ENCODE measurements at regions not wholly inside any gene's neighbourhood (a gene's known extent, or its start where the extent isn't known, plus 50 kb on each side); places are given as distances from the start of the nearest gene placed in this dataset.

DNA sequence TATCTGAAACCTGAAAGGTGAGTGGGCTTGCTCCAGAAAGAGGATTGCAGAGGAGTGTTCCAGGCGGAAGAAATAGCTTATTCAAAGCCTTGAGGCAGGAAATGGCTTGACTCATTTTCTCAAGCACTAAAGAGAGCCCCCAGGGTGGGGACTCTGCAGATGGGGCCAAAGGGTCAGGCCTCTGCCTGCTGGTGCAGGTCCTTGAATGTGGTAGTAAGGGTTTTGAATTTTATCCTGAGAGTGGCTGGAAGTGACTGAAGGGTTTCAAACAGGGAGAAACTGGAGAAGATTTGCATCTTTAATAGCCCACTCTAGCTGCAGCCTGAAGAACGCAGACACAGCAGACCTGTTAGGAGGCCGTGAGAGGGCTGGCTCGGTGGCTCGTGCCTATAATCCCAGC, 144.4 kb downstream of the CCT6B start:
- no peak overlapping the region for H3K27ac ChIP-seq (ENCODE audit: low read depth, low read length)
- DNase-seq (ENCODE audit: low read depth): no peak
- H4K20me1 ChIP-seq (ENCODE audit: insufficient read depth, low read length): no peaks in the 10 kb centered on the region
- no peaks in the 10 kb centered on the region for H3K79me2 ChIP-seq (ENCODE audit: insufficient read depth, low read length)
- no peaks in the 10 kb centered on the region for H3K9me3 Mint-ChIP-seq (ENCODE audit: unreplicated experiment)
- no peak overlapping the region for H3K27ac Mint-ChIP-seq (ENCODE audit: unreplicated experiment)
- no peaks in the 10 kb centered on the region for H3K36me3 Mint-ChIP-seq (ENCODE audit: low read depth, unreplicated experiment)
- no peak overlapping the region for H2AFZ ChIP-seq (ENCODE audit: low read depth, low read length)
- no peaks in the 10 kb centered on the region for H3K9me3 ChIP-seq (ENCODE audit: insufficient read depth, low read depth, low read length)
- no peaks in the 10 kb centered on the region for H3K36me3 ChIP-seq (ENCODE audit: insufficient read depth, low read length)
- H3K4me1 Mint-ChIP-seq (ENCODE audit: low read depth, unreplicated experiment): peaks cover 10% of the 10 kb centered on the region
- no peak overlapping the region for H3K4me3 Mint-ChIP-seq (ENCODE audit: unreplicated experiment)
- H3K4me2 ChIP-seq (ENCODE audit: low read length): no peak overlapping the region
- TF ChIP-seq EZH2 (IDR thresholded peaks at IDR 0.05; ENCODE audit: insufficient read depth, low read length): no peak
- TF ChIP-seq, protein P1, sequence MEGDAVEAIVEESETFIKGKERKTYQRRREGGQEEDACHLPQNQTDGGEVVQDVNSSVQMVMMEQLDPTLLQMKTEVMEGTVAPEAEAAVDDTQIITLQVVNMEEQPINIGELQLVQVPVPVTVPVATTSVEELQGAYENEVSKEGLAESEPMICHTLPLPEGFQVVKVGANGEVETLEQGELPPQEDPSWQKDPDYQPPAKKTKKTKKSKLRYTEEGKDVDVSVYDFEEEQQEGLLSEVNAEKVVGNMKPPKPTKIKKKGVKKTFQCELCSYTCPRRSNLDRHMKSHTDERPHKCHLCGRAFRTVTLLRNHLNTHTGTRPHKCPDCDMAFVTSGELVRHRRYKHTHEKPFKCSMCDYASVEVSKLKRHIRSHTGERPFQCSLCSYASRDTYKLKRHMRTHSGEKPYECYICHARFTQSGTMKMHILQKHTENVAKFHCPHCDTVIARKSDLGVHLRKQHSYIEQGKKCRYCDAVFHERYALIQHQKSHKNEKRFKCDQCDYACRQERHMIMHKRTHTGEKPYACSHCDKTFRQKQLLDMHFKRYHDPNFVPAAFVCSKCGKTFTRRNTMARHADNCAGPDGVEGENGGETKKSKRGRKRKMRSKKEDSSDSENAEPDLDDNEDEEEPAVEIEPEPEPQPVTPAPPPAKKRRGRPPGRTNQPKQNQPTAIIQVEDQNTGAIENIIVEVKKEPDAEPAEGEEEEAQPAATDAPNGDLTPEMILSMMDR (IDR thresholded peaks at IDR 0.05; ENCODE audit: insufficient read depth, low read depth, low read length): no peak
- H3K4me1 ChIP-seq (ENCODE audit: insufficient read depth, low read length): no peaks in the 10 kb centered on the region
- H3K27me3 Mint-ChIP-seq (ENCODE audit: low read depth, unreplicated experiment): peaks cover 62% of the 10 kb centered on the region
- H3K27me3 ChIP-seq (ENCODE audit: insufficient read depth, low read length): no peaks in the 10 kb centered on the region
- H3K4me3 ChIP-seq (ENCODE audit: insufficient read depth, low read depth, low read length): no peak overlapping the region
- FAIRE-seq: no peak
- H3K9ac ChIP-seq (ENCODE audit: low read length): no peak overlapping the region

DNA sequence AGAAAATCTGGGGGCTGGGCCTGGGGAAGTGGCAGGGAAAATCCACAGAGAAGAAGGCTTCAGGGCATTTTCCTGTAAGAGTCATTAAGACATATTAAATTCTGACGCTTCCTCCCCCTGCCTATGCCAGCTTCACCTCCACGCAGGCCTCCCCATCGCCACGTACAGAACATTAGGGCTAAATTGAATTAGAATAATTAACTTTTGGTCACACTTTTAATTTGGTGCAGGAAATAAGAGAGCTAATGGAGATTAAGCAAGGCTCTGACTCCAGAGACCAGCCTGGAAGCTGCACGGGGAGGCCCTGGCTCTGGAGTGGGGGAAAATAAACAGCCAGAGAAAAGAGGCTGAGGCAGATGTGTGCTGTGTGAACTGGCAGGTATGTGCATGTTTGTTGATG, 148.0 kb downstream of the CCT6B start:
- H3K4me1 Mint-ChIP-seq (ENCODE audit: low read depth, unreplicated experiment): peaks cover 5% of the 10 kb centered on the region
- H3K36me3 ChIP-seq (ENCODE audit: insufficient read depth, low read length): no peaks in the 10 kb centered on the region
- H3K27me3 Mint-ChIP-seq (ENCODE audit: low read depth, unreplicated experiment): peaks cover 62% of the 10 kb centered on the region
- H3K27ac Mint-ChIP-seq (ENCODE audit: unreplicated experiment): no peak overlapping the region
- H3K36me3 Mint-ChIP-seq (ENCODE audit: low read depth, unreplicated experiment): no peaks in the 10 kb centered on the region
- H3K9me3 Mint-ChIP-seq (ENCODE audit: unreplicated experiment): peaks cover 5% of the 10 kb centered on the region
- DNase-seq (ENCODE audit: low read depth) (no peak), FAIRE-seq (no peak)
- H3K27ac ChIP-seq (ENCODE audit: low read depth, low read length): no peak overlapping the region
- no peak overlapping the region for H2AFZ ChIP-seq (ENCODE audit: low read depth, low read length)
- no peak overlapping the region for H3K4me2 ChIP-seq (ENCODE audit: low read length)
- H3K4me3 ChIP-seq (ENCODE audit: insufficient read depth, low read depth, low read length): no peak overlapping the region
- H3K4me1 ChIP-seq (ENCODE audit: insufficient read depth, low read length): no peaks in the 10 kb centered on the region
- no peaks in the 10 kb centered on the region for H3K27me3 ChIP-seq (ENCODE audit: insufficient read depth, low read length)
- no peaks in the 10 kb centered on the region for H4K20me1 ChIP-seq (ENCODE audit: insufficient read depth, low read length)
- no peak overlapping the region for H3K9ac ChIP-seq (ENCODE audit: low read length)
- no peak overlapping the region for H3K4me3 Mint-ChIP-seq (ENCODE audit: unreplicated experiment)
- no peaks in the 10 kb centered on the region for H3K79me2 ChIP-seq (ENCODE audit: insufficient read depth, low read length)
- TF ChIP-seq, protein P1 (IDR thresholded peaks at IDR 0.05; ENCODE audit: insufficient read depth, low read depth, low read length): no peak
- no peak for TF ChIP-seq EZH2 (IDR thresholded peaks at IDR 0.05; ENCODE audit: insufficient read depth, low read length)
- no peaks in the 10 kb centered on the region for H3K9me3 ChIP-seq (ENCODE audit: insufficient read depth, low read depth, low read length)

DNA sequence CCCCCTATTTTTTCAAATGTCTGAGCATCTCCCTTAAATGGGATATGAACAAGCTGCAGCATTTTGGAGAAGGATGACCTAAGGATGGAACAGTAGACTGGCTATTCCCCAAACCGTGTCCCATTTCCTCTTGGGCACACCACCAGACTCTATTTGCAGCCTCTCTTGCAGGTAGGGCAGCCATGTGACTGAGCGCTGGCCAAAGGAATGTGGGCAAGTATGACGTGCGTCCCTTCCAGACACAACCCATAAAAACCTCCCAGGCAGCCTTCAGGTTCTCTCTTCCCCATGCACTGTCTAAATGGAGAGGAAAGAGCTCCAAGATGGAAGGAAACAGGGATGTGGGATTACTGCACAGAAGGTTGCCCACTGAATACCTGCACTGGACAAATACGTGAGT, 149.7 kb downstream of the CCT6B start:
- no peak for TF ChIP-seq EZH2 (IDR thresholded peaks at IDR 0.05; ENCODE audit: insufficient read depth, low read length)
- TF ChIP-seq, protein P1 (IDR thresholded peaks at IDR 0.05; ENCODE audit: insufficient read depth, low read depth, low read length): no peak
- no peaks in the 10 kb centered on the region for H3K27me3 ChIP-seq (ENCODE audit: insufficient read depth, low read length)
- H3K4me1 Mint-ChIP-seq (ENCODE audit: low read depth, unreplicated experiment): peaks cover 1% of the 10 kb centered on the region
- H3K9me3 ChIP-seq (ENCODE audit: insufficient read depth, low read depth, low read length): no peaks in the 10 kb centered on the region
- no peak overlapping the region for H3K9ac ChIP-seq (ENCODE audit: low read length)
- no peak overlapping the region for H3K4me2 ChIP-seq (ENCODE audit: low read length)
- no peak overlapping the region for H2AFZ ChIP-seq (ENCODE audit: low read depth, low read length)
- no peaks in the 10 kb centered on the region for H4K20me1 ChIP-seq (ENCODE audit: insufficient read depth, low read length)
- H3K27me3 Mint-ChIP-seq (ENCODE audit: low read depth, unreplicated experiment): peaks cover 66% of the 10 kb centered on the region
- no peak for DNase-seq (ENCODE audit: low read depth)
- no peak overlapping the region for H3K27ac Mint-ChIP-seq (ENCODE audit: unreplicated experiment)
- peaks cover 7% of the 10 kb centered on the region for H3K9me3 Mint-ChIP-seq (ENCODE audit: unreplicated experiment)
- H3K36me3 ChIP-seq (ENCODE audit: insufficient read depth, low read length): no peaks in the 10 kb centered on the region
- no peak overlapping the region for H3K27ac ChIP-seq (ENCODE audit: low read depth, low read length)
- no peaks in the 10 kb centered on the region for H3K4me1 ChIP-seq (ENCODE audit: insufficient read depth, low read length)
- no peaks in the 10 kb centered on the region for H3K36me3 Mint-ChIP-seq (ENCODE audit: low read depth, unreplicated experiment)
- no peaks in the 10 kb centered on the region for H3K79me2 ChIP-seq (ENCODE audit: insufficient read depth, low read length)
- no peak overlapping the region for H3K4me3 ChIP-seq (ENCODE audit: insufficient read depth, low read depth, low read length)
- H3K4me3 Mint-ChIP-seq (ENCODE audit: unreplicated experiment): no peak overlapping the region
- no peak for FAIRE-seq
